BJ (cell line): ENCODE measurements at regions not wholly inside any gene's neighbourhood (a gene's known extent, or its start where the extent isn't known, plus 50 kb on each side); places are given as distances from the start of the nearest gene placed in this dataset.

Experiments used
- CTCF ChIA-PET: fragments of 350-600 bp; formaldehyde crosslinking; extraction: SDS; loops from one replicate; lab custom pipeline; 2021; ENCODE audit warnings: antibody characterized with exemption, inconsistent platforms; lab: Yijun Ruan, JAX
- POLR2A ChIA-PET: fragments of 300-600 bp; sonication (Branson Sonifier 250); formaldehyde crosslinking; extraction: SDS; loops from one replicate; lab custom pipeline; 2021; ENCODE audit warnings: antibody characterized with exemption; lab: Charles Lee
- DNase-seq: peaks from one replicate; pipeline ENCODE4 v3.0.0-alpha.2; 2011; ENCODE audit warnings: low read depth
- H3K27me3 ChIP-seq: 2 replicates; pipeline ENCODE4 v1.6.0; 2011; ENCODE audit warnings: low read length; ENCODE audit not compliant: control insufficient read depth, insufficient read depth
- H3K36me3 ChIP-seq: 2 replicates; pipeline ENCODE4 v1.5.1; 2011; ENCODE audit warnings: low read length; ENCODE audit not compliant: control insufficient read depth, insufficient read depth
- H3K4me3 ChIP-seq: 2 replicates; pipeline ENCODE4 v1.5.1; 2011; ENCODE audit warnings: low read depth, mild to moderate bottlenecking, control low read depth, low read length
- CTCF ChIP-seq: IDR thresholded peaks from 2 replicates; pipeline ENCODE4 v1.5.1; 2011; ENCODE audit warnings: low read depth, mild to moderate bottlenecking, control low read depth, inconsistent platforms, low read length, moderate library complexity; ENCODE audit not compliant: insufficient read depth

GRCh38 chr15:69755551-69756310 lies 303.1 kb downstream of the RPLP1 start:
- Histone ChIP-seq H3K36me3 (no peaks in the 10 kb centered on the region), H3K27me3 (no peaks in the 10 kb centered on the region; the same call in 1 of the 2 replicates), H3K4me3 (no peak overlapping the region)
- CTCF ChIA-PET: interaction anchor here (0.6 to 1.2 kb wide), 2 partner anchors 70 to 278 kb away, joined by 3 read pairs; no protein-coding TSS in a partner anchor
- TF ChIP-seq CTCF: no peak
- POLR2A ChIA-PET: no interaction called here
- no peak for DNase-seq

GRCh38 chr15:69756440-69756839 lies 303.8 kb downstream of the RPLP1 start:
- ChIA-PET POLR2A (no interaction called here), CTCF (interaction anchor here (0.7 to 1.2 kb wide), 2 partner anchors 279 to 490 kb away, joined by 3 read pairs; no protein-coding TSS in a partner anchor)
- TF ChIP-seq CTCF: no peak
- H3K4me3 ChIP-seq: no peak overlapping the region
- H3K27me3 ChIP-seq: no peaks in the 10 kb centered on the region; the same call in 1 of the 2 replicates
- no peaks in the 10 kb centered on the region for H3K36me3 ChIP-seq
- DNase-seq: no peak

- H3K4me3 ChIP-seq: no peak overlapping the region
- ChIA-PET POLR2A (no interaction called here), CTCF (interaction anchor here (1.2 kb wide), 1 partner anchor 280 kb away, joined by 3 read pairs; no protein-coding TSS in a partner anchor)
- no peak for TF ChIP-seq CTCF
- no peaks in the 10 kb centered on the region; the same call in 1 of the 2 replicates for H3K27me3 ChIP-seq
- no peaks in the 10 kb centered on the region for H3K36me3 ChIP-seq
- DNase-seq: no peak
Observed at GRCh38 chr15:69757186-69757585, 304.6 kb downstream of the RPLP1 start.

- POLR2A ChIA-PET: interaction anchor here (0.6 kb wide), 1 partner anchor 224 kb away, joined by 3 read pairs; no protein-coding TSS in a partner anchor
- CTCF ChIA-PET: interaction anchor here (0.7 to 0.8 kb wide), 2 partner anchors 363 to 709 kb away, joined by 3 read pairs; no protein-coding TSS in a partner anchor
- no peaks in the 10 kb centered on the region for H3K36me3 ChIP-seq
- H3K27me3 ChIP-seq: peaks cover 6% of the 10 kb centered on the region
- no peak overlapping the region for H3K4me3 ChIP-seq
- peak; percentile 18 for DNase-seq
- TF ChIP-seq CTCF: no peak
Observed at GRCh38 chr15:69758291-69758771, 305.7 kb downstream of the RPLP1 start.
